GOT3 (cell line): ENCODE measurements at regions not wholly inside any gene's neighbourhood (a gene's known extent, or its start where the extent isn't known, plus 50 kb on each side); places are given as distances from the start of the nearest gene placed in this dataset.
"Not testable (repeated sequence)": the region's sequence is repeated elsewhere in the genome, so short reads cannot be mapped to it uniquely, and the experiment has no call there.

ENCODE experiments used
- DNase-seq: peaks from one replicate; lab custom pipeline; 2025; ENCODE audit warnings: mixed read lengths; lab: John Stamatoyannopoulos, UW

GRCh38 chr4:111037591-111038360 is 414.9 kb upstream of the PITX2 start:
- DNase-seq, result no peak

GRCh38 chr4:111040904-111041303 is 418.0 kb upstream of the PITX2 start:
- DNase-seq, result no peak

GRCh38 chr4:111043286-111043685 is 420.4 kb upstream of the PITX2 start:
- DNase-seq, result no peak

- no peak for DNase-seq
Measured at GRCh38 chr4:111045992-111046391, 423.1 kb upstream of the PITX2 start.

- no peak for DNase-seq
Measured at GRCh38 chr4:111046811-111047210, 423.9 kb upstream of the PITX2 start.

- no peak for DNase-seq
Measured at GRCh38 chr4:111048316-111048715, 425.4 kb upstream of the PITX2 start.

GRCh38 chr4:111064342-111064993 is 441.6 kb upstream of the PITX2 start:
- DNase-seq, result no peak

- no peak for DNase-seq
Measured at GRCh38 chr4:111066001-111066400, 443.1 kb upstream of the PITX2 start.

- no peak for DNase-seq
Measured at GRCh38 chr4:111066447-111066846, 443.6 kb upstream of the PITX2 start.

- DNase-seq, result no peak
Measured at GRCh38 chr4:111066887-111067286, 444.0 kb upstream of the PITX2 start.

- DNase-seq, result no peak
Measured at GRCh38 chr4:111068883-111069282, 446.0 kb upstream of the PITX2 start.

GRCh38 chr4:111070390-111070789 is 447.5 kb upstream of the PITX2 start:
- no peak for DNase-seq

- DNase-seq, result no peak
Measured at GRCh38 chr4:111074523-111075114, 451.7 kb upstream of the PITX2 start.

GRCh38 chr4:111076299-111076698 is 453.4 kb upstream of the PITX2 start:
- not testable (repeated sequence) for DNase-seq

- DNase-seq, result no peak
Measured at GRCh38 chr4:111108153-111108552, 485.3 kb upstream of the PITX2 start.

GRCh38 chr4:111113591-111113990 is 490.7 kb upstream of the PITX2 start:
- no peak for DNase-seq

GRCh38 chr4:111115881-111116280 is 493.0 kb upstream of the PITX2 start:
- no peak for DNase-seq

- no peak for DNase-seq
Measured at GRCh38 chr4:111120191-111120590, 497.3 kb upstream of the PITX2 start.

- DNase-seq, result no peak
Measured at GRCh38 chr4:111126340-111126739, 503.5 kb upstream of the PITX2 start.

- no peak for DNase-seq
Measured at GRCh38 chr4:111127841-111128240, 505.0 kb upstream of the PITX2 start.

- no peak for DNase-seq
Measured at GRCh38 chr4:111128327-111128726, 505.4 kb upstream of the PITX2 start.

GRCh38 chr4:111136438-111136837 is 513.6 kb upstream of the PITX2 start:
- DNase-seq, result no peak

GRCh38 chr4:111136967-111137366 is 514.1 kb upstream of the PITX2 start:
- DNase-seq, result no peak
